ENCODE measurements at regions not wholly inside any gene's neighbourhood (a gene's known extent, or its start where the extent isn't known, plus 50 kb on each side); places are given as distances from the start of the nearest gene placed in this dataset.
"Not testable (repeated sequence)": the region's sequence is repeated elsewhere in the genome, so short reads cannot be mapped to it uniquely, and the experiment has no call there.

- no peaks in the 10 kb centered on the region for H3K27me3 ChIP-seq
- H3K9me3 ChIP-seq, result peaks cover 0 to 3% of the 10 kb centered on the region in 2 donors
- no peak for DNase-seq (ENCODE audit: low spot score in 2 of 2)
- H3K36me3 ChIP-seq, result no peaks in the 10 kb centered on the region
- no peak overlapping the region for H3K4me3 ChIP-seq
- no peak for TF ChIP-seq CTCF (IDR thresholded peaks at IDR 0.05)
- TF ChIP-seq POLR2A (IDR thresholded peaks at IDR 0.05), result no peak
- no peak for TF ChIP-seq POLR2AphosphoS5 (IDR thresholded peaks at IDR 0.05)
- no peak overlapping the region for H3K27ac ChIP-seq
- intact Hi-C loops (cut with DNase I; ENCODE audit: low total_unique reads), result no loop called here
- H3K4me1 ChIP-seq, result no peaks in the 10 kb centered on the region
These were observed 1352.2 kb downstream of the SUCLG1 start for GRCh38 chr2:83106853-83107252.

- Histone ChIP-seq H3K27ac (no peak overlapping the region), H3K27me3 (no peaks in the 10 kb centered on the region)
These were observed 1354.9 kb downstream of the SUCLG1 start for GRCh38 chr2:83104202-83104601.

GRCh38 chr2:83103613-83104012 is 1355.5 kb downstream of the SUCLG1 start:
- Histone ChIP-seq H3K36me3 (no peaks in the 10 kb centered on the region), H3K27me3 (no peaks in the 10 kb centered on the region), H3K4me3 (no peak overlapping the region), H3K9me3 (peaks cover 0 to 9% of the 10 kb centered on the region in 2 donors), H3K27ac (no peak overlapping the region), H3K4me1 (no peaks in the 10 kb centered on the region)
- intact Hi-C loops (cut with DNase I; ENCODE audit: low total_unique reads), result no loop called here
- no peak for TF ChIP-seq CTCF (IDR thresholded peaks at IDR 0.05)
- no peak for DNase-seq (ENCODE audit: low spot score in 2 of 2)

More at GRCh38 chr2:83104202-83104601, 1354.9 kb downstream of the SUCLG1 start:
- no peak for TF ChIP-seq POLR2AphosphoS5 (IDR thresholded peaks at IDR 0.05)
- TF ChIP-seq POLR2A (IDR thresholded peaks at IDR 0.05), result no peak
- TF ChIP-seq CTCF (IDR thresholded peaks at IDR 0.05), result no peak
- no peaks in the 10 kb centered on the region for H3K36me3 ChIP-seq
- H3K4me1 ChIP-seq, result no peaks in the 10 kb centered on the region
- no peak overlapping the region for H3K4me3 ChIP-seq
- intact Hi-C loops (cut with DNase I; ENCODE audit: low total_unique reads), result no loop called here
- H3K9me3 ChIP-seq, result peaks cover 3 to 9% of the 10 kb centered on the region in 2 donors
- DNase-seq (ENCODE audit: low spot score in 2 of 2), result no peak

- H3K4me1 ChIP-seq; DNase-seq (ENCODE audit: low spot score in 2 of 2); intact Hi-C loops (cut with DNase I; ENCODE audit: low total_unique reads); H3K27ac ChIP-seq; H3K9me3 ChIP-seq; H3K27me3 ChIP-seq; H3K4me3 ChIP-seq; H3K36me3 ChIP-seq: not testable (repeated sequence)
These were observed 1370.0 kb downstream of the SUCLG1 start for GRCh38 chr2:83089051-83089450.

- Histone ChIP-seq H3K9me3 (no peaks in the 10 kb centered on the region), H3K4me1 (no peaks in the 10 kb centered on the region), H3K27ac (no peak overlapping the region), H3K36me3 (no peaks in the 10 kb centered on the region), H3K4me3 (no peak overlapping the region), H3K27me3 (no peaks in the 10 kb centered on the region)
- no peak for DNase-seq (ENCODE audit: low spot score in 2 of 2)
- TF ChIP-seq POLR2AphosphoS5 (IDR thresholded peaks at IDR 0.05), result no peak
- TF ChIP-seq POLR2A (IDR thresholded peaks at IDR 0.05), result no peak
- no peak for TF ChIP-seq CTCF (IDR thresholded peaks at IDR 0.05)
- intact Hi-C loops (cut with DNase I; ENCODE audit: low total_unique reads), result no loop called here
These were observed 1373.2 kb downstream of the SUCLG1 start for GRCh38 chr2:83085869-83086268.

Measured in breast epithelium (tissue), 4 donors.